ENCODE measurements at regions not wholly inside any gene's neighbourhood (a gene's known extent, or its start where the extent isn't known, plus 50 kb on each side); places are given as distances from the start of the nearest gene placed in this dataset.

GRCh38 chr9:129362287-129363000, 184.4 kb upstream of the IER5L start (continued):
- no peak for TF ChIP-seq PPARA (CRISPR knock-in tag; IDR thresholded peaks at IDR 0.05; ENCODE audit: borderline replicate concordance)

- no peak for ATAC-seq
- TF ChIP-seq ESRRG (CRISPR knock-in tag; IDR thresholded peaks at IDR 0.05), result no peak
- TF ChIP-seq POU6F1 (CRISPR knock-in tag; IDR thresholded peaks at IDR 0.05; ENCODE audit: borderline replicate concordance, low read depth), result no peak
- TF ChIP-seq BACH2 (CRISPR knock-in tag; IDR thresholded peaks at IDR 0.05; ENCODE audit: borderline replicate concordance), result no peak
- no peak for TF ChIP-seq TSHZ2 (CRISPR knock-in tag; IDR thresholded peaks at IDR 0.05)
Measured at GRCh38 chr9:129361196-129361595, 183.1 kb upstream of the IER5L start.

GRCh38 chr9:129359916-129360536, 182.0 kb upstream of the IER5L start:
- ATAC-seq, result no peak
- TF ChIP-seq PPARA (CRISPR knock-in tag; IDR thresholded peaks at IDR 0.05; ENCODE audit: borderline replicate concordance) (no peak), OSR1 (CRISPR knock-in tag; IDR thresholded peaks at IDR 0.05) (no peak), ZNF70 (CRISPR knock-in tag; IDR thresholded peaks at IDR 0.05) (no peak), ZC3H10 (CRISPR knock-in tag; IDR thresholded peaks at IDR 0.05) (no peak), CSRNP3 (CRISPR knock-in tag; IDR thresholded peaks at IDR 0.05) (no peak), ZNF8 (CRISPR knock-in tag; IDR thresholded peaks at IDR 0.05) (no peak), BACH2 (CRISPR knock-in tag; IDR thresholded peaks at IDR 0.05; ENCODE audit: borderline replicate concordance) (no peak), ISL1 (CRISPR knock-in tag; IDR thresholded peaks at IDR 0.05) (no peak), GLIS3 (CRISPR knock-in tag; IDR thresholded peaks at IDR 0.05) (no peak), TSHZ2 (CRISPR knock-in tag; IDR thresholded peaks at IDR 0.05) (no peak), RARB (CRISPR knock-in tag; IDR thresholded peaks at IDR 0.05) (no peak), TCF4 (CRISPR knock-in tag; IDR thresholded peaks at IDR 0.05; ENCODE audit: borderline replicate concordance) (no peak), ZFP3 (CRISPR knock-in tag; IDR thresholded peaks at IDR 0.05) (no peak), SNAI2 (CRISPR knock-in tag; IDR thresholded peaks at IDR 0.05) (no peak)

- ATAC-seq, result no peak
- TF ChIP-seq SNAI2 (CRISPR knock-in tag; IDR thresholded peaks at IDR 0.05) (no peak), OSR1 (CRISPR knock-in tag; IDR thresholded peaks at IDR 0.05) (no peak), GLIS3 (CRISPR knock-in tag; IDR thresholded peaks at IDR 0.05) (no peak), ESRRG (CRISPR knock-in tag; IDR thresholded peaks at IDR 0.05) (no peak), TSHZ2 (CRISPR knock-in tag; IDR thresholded peaks at IDR 0.05) (no peak), ARNTL (CRISPR knock-in tag; IDR thresholded peaks at IDR 0.05; ENCODE audit: borderline replicate concordance, low read depth) (no peak), CSDC2 (CRISPR knock-in tag; IDR thresholded peaks at IDR 0.05) (no peak)
Measured at GRCh38 chr9:129359162-129359811, 181.2 kb upstream of the IER5L start.

Measured in SK-N-SH treated with all-trans-retinoic acid at 6 μM for 48 hours (cell line).